OCI-LY1 (cell line): ENCODE measurements at regions not wholly inside any gene's neighbourhood (a gene's known extent, or its start where the extent isn't known, plus 50 kb on each side); places are given as distances from the start of the nearest gene placed in this dataset.

ENCODE experiments used
- H2AFZ ChIP-seq: fragments of 200-600 bp; sonication (generic), shearing (Covaris generic); 2 replicates; pipeline ENCODE4 v1.6.0; 2014; ENCODE audit warnings: antibody characterized with exemption, mild to moderate bottlenecking, low read length
- H3F3A ChIP-seq: fragments of 200-600 bp; sonication (generic), shearing (Covaris generic); 2 replicates; pipeline ENCODE4 v1.6.0; 2014; ENCODE audit warnings: mild to moderate bottlenecking, antibody characterized with exemption, low read length, moderate library complexity; ENCODE audit not compliant: insufficient read depth
- H3K27ac ChIP-seq: fragments of 200-600 bp; sonication (generic); 2 replicates; pipeline ENCODE4 v1.5.1; 2014; ENCODE audit warnings: low read length, mixed run types, mild to moderate bottlenecking, low read depth; ENCODE audit not compliant: poor library complexity, severe bottlenecking
- H3K27me3 ChIP-seq: fragments of 200-600 bp; sonication (generic); 2 replicates; pipeline ENCODE4 v1.6.0; 2014; ENCODE audit warnings: antibody characterized with exemption, mild to moderate bottlenecking, low read length, moderate library complexity; ENCODE audit not compliant: insufficient read depth
- H3K36me3 ChIP-seq: fragments of 200-600 bp; sonication (generic); 2 replicates; pipeline ENCODE4 v1.6.1; 2014; ENCODE audit warnings: mild to moderate bottlenecking, antibody characterized with exemption, low read length, moderate library complexity, mixed read lengths; ENCODE audit not compliant: insufficient read depth
- H3K4me1 ChIP-seq: fragments of 200-600 bp; sonication (generic); 2 replicates; pipeline ENCODE4 v1.5.1; 2014; ENCODE audit warnings: mild to moderate bottlenecking, low read length, moderate library complexity; ENCODE audit not compliant: insufficient read depth, severe bottlenecking
- H3K4me2 ChIP-seq: fragments of 200-600 bp; sonication (generic), shearing (Covaris generic); 2 replicates; pipeline ENCODE4 v1.6.1; 2014; ENCODE audit warnings: low read length
- H3K4me3 ChIP-seq: fragments of 200-600 bp; sonication (generic); 2 replicates; pipeline ENCODE4 v1.5.1; 2014; ENCODE audit warnings: low read length, low read depth, mild to moderate bottlenecking, mixed read lengths; ENCODE audit not compliant: poor library complexity, severe bottlenecking
- H3K79me2 ChIP-seq: fragments of 200-600 bp; shearing (Covaris generic); 2 replicates; pipeline ENCODE4 v1.6.1; 2016; ENCODE audit warnings: mixed run types, low read length, mixed read lengths; ENCODE audit not compliant: insufficient read depth
- H3K9ac ChIP-seq: fragments of 200-600 bp; sonication (generic), shearing (Covaris generic); 2 replicates; pipeline ENCODE4 v1.6.1; 2014; ENCODE audit warnings: mild to moderate bottlenecking, low read length, mixed read lengths
- H3K9me2 ChIP-seq: fragments of 200-600 bp; sonication (generic), shearing (Covaris generic); 2 replicates; pipeline ENCODE4 v1.6.1; 2014; ENCODE audit warnings: low read depth, mild to moderate bottlenecking, low read length, mixed read lengths
- H3K9me3 ChIP-seq: fragments of 200-600 bp; shearing (Covaris generic); 2 replicates; pipeline ENCODE4 v1.6.1; 2014; ENCODE audit warnings: low read length, mixed read lengths
- H4K20me1 ChIP-seq: fragments of 200-600 bp; sonication (generic), shearing (Covaris generic); 2 replicates; pipeline ENCODE4 v1.6.0; 2016; ENCODE audit warnings: mild to moderate bottlenecking, low read length; ENCODE audit not compliant: insufficient read depth
- CTCF ChIP-seq: fragments of 200-600 bp; sonication (generic), shearing (Covaris generic); IDR thresholded peaks from 2 replicates; pipeline ENCODE4 v1.5.1; 2017; ENCODE audit warnings: mild to moderate bottlenecking, antibody characterized with exemption, low read length, moderate library complexity, mixed read lengths
- EZH2 ChIP-seq: fragments of 200-600 bp; sonication (generic), shearing (Covaris generic); IDR thresholded peaks from 2 replicates; pipeline ENCODE4 v1.8.0; 2017; ENCODE audit warnings: borderline replicate concordance, mixed run types, mild to moderate bottlenecking, antibody characterized with exemption, low read length, moderate library complexity, mixed read lengths

DNA sequence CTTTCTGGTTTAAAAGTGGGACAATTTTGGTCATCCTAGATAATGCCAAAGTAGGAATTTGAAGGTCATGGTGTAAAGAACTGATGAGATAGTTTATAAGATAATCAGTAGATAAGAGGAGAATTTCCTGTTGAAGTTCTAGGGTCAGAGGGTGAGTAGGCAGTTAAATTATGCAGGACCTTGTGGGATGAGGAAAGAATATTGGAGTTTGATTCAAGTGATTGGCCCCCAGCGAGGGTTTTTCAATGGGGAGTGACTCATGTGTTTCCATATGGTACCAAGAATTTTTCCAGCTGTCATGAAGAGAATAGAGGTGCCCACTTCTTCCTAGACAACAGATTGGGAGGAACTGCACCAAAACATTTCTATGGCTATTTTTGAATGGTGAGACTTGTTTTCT, 940.2 kb upstream of the ZEB2 start:
- Histone ChIP-seq H3K9me3 (peaks cover 5% of the 10 kb centered on the region; the same call in 1 of the 2 replicates), H3F3A (no peaks in the 10 kb centered on the region), H3K4me3 (no peak overlapping the region), H3K36me3 (no peaks in the 10 kb centered on the region), H2AFZ (no peak overlapping the region), H3K79me2 (no peaks in the 10 kb centered on the region), H3K4me2 (no peak overlapping the region), H3K9ac (no peak overlapping the region), H3K27ac (no peak overlapping the region), H4K20me1 (no peaks in the 10 kb centered on the region), H3K9me2 (no peaks in the 10 kb centered on the region), H3K4me1 (no peaks in the 10 kb centered on the region), H3K27me3 (no peaks in the 10 kb centered on the region)
- no peak for TF ChIP-seq EZH2
- TF ChIP-seq CTCF = no peak

GRCh38 chr2:145431181-145431951, 911.4 kb upstream of the ZEB2 start:
- Histone ChIP-seq H3F3A (no peaks in the 10 kb centered on the region), H2AFZ (no peak overlapping the region), H3K79me2 (no peaks in the 10 kb centered on the region), H3K36me3 (no peaks in the 10 kb centered on the region), H3K9me2 (no peaks in the 10 kb centered on the region), H3K4me2 (no peak overlapping the region), H3K4me3 (no peak overlapping the region), H3K4me1 (no peaks in the 10 kb centered on the region), H3K27me3 (no peaks in the 10 kb centered on the region), H3K9ac (no peak overlapping the region), H3K9me3 (0 out of 2 replicates have a peak, but pooled peaks cover 2% of the 10 kb centered on the region), H4K20me1 (no peaks in the 10 kb centered on the region), H3K27ac (no peak overlapping the region)
- TF ChIP-seq EZH2 = no peak

- no peaks in the 10 kb centered on the region for H4K20me1 ChIP-seq
- H3K79me2 ChIP-seq = no peaks in the 10 kb centered on the region
- H3K4me1 ChIP-seq = no peaks in the 10 kb centered on the region
- no peaks in the 10 kb centered on the region for H3K27me3 ChIP-seq
- H3K9ac ChIP-seq = no peak overlapping the region
- no peak overlapping the region for H3K4me2 ChIP-seq
- peaks cover 19% of the 10 kb centered on the region for H3K9me3 ChIP-seq
- no peak for TF ChIP-seq CTCF
- TF ChIP-seq EZH2 = no peak
- H3F3A ChIP-seq = no peaks in the 10 kb centered on the region
- no peak overlapping the region for H3K4me3 ChIP-seq
- H3K27ac ChIP-seq = no peak overlapping the region
- H3K36me3 ChIP-seq = no peaks in the 10 kb centered on the region; the same call in 1 of the 2 replicates
- no peaks in the 10 kb centered on the region for H3K9me2 ChIP-seq
- no peak overlapping the region for H2AFZ ChIP-seq
Observed at GRCh38 chr2:145423809-145424208, 903.9 kb upstream of the ZEB2 start.

DNA sequence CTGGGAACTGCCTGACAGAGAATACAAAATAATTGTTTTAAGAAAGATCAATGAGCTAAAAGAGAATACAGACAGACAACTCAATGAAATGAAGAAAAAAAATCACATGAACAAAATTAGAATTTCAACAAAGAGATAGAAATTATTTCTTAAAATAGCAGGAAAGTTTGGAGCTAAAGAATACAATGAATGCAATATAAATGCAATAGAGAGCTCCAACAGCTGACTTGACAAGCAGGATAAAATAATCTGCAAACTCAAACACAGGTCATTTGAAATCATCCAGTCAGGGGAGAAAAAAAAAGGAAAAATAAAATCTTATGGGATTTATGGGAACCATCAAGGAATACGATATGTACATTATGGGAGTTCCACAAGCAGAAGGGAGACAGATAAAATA, 902.7 kb upstream of the ZEB2 start:
- Histone ChIP-seq H3K9me2 (no peaks in the 10 kb centered on the region), H3K36me3 (no peaks in the 10 kb centered on the region; the same call in 1 of the 2 replicates), H3K4me3 (no peak overlapping the region), H3K27me3 (no peaks in the 10 kb centered on the region), H2AFZ (no peak overlapping the region), H3K9me3 (peaks cover 23% of the 10 kb centered on the region), H3K27ac (no peak overlapping the region), H4K20me1 (no peaks in the 10 kb centered on the region), H3K79me2 (no peaks in the 10 kb centered on the region), H3K9ac (no peak overlapping the region), H3F3A (no peaks in the 10 kb centered on the region), H3K4me2 (no peak overlapping the region), H3K4me1 (no peaks in the 10 kb centered on the region)
- TF ChIP-seq CTCF (no peak), EZH2 (no peak)
